ENCODE measurements at regions not wholly inside any gene's neighbourhood (a gene's known extent, or its start where the extent isn't known, plus 50 kb on each side); places are given as distances from the start of the nearest gene placed in this dataset.

DNA sequence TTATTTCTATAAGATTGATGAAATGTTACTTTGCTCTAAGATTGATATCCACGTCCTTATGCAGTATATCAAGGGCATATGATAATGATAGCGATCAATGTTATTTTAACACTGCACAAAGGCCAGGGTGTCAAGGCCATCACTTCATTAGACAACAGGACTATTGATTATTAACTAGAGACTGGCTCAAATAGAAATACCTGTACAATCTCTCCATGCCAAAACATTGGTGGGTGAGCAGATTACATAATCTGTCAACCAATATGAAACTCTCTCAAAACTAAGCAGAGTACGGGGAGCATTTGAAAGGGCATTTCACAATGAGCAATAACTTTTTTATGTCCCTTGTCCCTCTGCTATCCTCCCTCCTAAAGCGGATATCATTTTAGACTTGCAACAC, 566.5 kb upstream of the PKN2 start (continued):
- TF ChIP-seq, protein P1, sequence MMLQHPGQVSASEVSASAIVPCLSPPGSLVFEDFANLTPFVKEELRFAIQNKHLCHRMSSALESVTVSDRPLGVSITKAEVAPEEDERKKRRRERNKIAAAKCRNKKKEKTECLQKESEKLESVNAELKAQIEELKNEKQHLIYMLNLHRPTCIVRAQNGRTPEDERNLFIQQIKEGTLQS (IDR thresholded peaks at IDR 0.05): peak; percentile 21
- TF ChIP-seq SP1 (IDR thresholded peaks at IDR 0.05) (peak; percentile 56), GABPA (IDR thresholded peaks at IDR 0.05 in 1 of 2, conservative IDR thresholded peaks at IDR 0.05 in 1 of 2) (no peak), JUND (IDR thresholded peaks at IDR 0.05) (no peak), FOXA1 (IDR thresholded peaks at IDR 0.05) (no peak), NR2F2 (IDR thresholded peaks at IDR 0.05) (peak; percentile 91), RAD21 (IDR thresholded peaks at IDR 0.05) (peak; percentile 26 to 37)
- TF ChIP-seq, protein P2, sequence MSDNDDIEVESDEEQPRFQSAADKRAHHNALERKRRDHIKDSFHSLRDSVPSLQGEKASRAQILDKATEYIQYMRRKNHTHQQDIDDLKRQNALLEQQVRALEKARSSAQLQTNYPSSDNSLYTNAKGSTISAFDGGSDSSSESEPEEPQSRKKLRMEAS (IDR thresholded peaks at IDR 0.05): peak; percentile 80

DNA sequence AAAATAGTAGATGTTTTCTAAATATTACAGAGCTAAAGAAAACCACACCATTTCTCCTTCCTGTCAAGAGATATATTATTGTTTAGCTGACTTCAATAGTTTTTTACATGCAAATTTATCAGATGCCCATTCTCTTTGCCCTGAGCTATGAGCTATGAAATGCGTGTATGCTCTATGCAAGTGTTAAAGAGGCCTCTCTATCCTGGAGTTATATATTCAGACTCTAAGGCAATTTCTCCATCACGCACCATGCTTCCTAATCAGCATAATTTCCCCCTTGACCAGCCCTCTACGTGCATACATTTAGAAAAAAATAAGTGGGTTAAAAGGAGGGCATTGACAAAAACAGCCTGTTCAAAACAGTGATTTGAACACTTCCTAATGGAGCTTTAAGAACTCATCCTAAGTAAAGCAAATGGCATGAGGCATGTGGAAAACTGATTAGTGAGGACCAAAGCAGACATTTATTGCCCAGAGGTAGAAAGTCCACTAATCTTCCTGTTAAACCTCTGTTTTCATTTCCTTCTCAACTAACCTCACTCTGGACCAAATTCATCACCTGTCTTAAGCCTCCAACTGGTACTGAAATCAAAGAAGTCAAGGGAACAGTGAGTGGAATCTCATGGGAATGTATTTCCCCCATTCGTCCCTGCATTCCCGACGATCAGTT, 565.8 kb upstream of the PKN2 start:
- Histone ChIP-seq H3K27ac (ENCODE audit: low read depth in 1 of 2, low read length in 2 of 2) (no peak overlapping the region), H3K27me3 (ENCODE audit: control insufficient read depth in 4 of 4, insufficient read depth in 4 of 4, low read length in 3 of 4) (no peaks in the 10 kb centered on the region), H3K9ac (ENCODE audit: low read depth in 1 of 2, low read length in 2 of 2) (no peak overlapping the region), H3K36me3 (ENCODE audit: control insufficient read depth in 4 of 4, insufficient read depth in 3 of 4, low read depth in 1 of 4, low read length in 3 of 4) (no peaks in the 10 kb centered on the region), H3K4me1 (ENCODE audit: control insufficient read depth in 4 of 4, insufficient read depth in 4 of 4, low read length in 3 of 4) (peaks cover 0 to 2% (median 0%) of the 10 kb centered on the region in 4 donors), H3K4me3 (ENCODE audit: low read depth in 1 of 3, low read length in 3 of 3) (no peak overlapping the region), H3K9me3 (ENCODE audit: control insufficient read depth in 4 of 4, low read length in 3 of 4) (no peaks in the 10 kb centered on the region)
- TF ChIP-seq, protein P3, sequence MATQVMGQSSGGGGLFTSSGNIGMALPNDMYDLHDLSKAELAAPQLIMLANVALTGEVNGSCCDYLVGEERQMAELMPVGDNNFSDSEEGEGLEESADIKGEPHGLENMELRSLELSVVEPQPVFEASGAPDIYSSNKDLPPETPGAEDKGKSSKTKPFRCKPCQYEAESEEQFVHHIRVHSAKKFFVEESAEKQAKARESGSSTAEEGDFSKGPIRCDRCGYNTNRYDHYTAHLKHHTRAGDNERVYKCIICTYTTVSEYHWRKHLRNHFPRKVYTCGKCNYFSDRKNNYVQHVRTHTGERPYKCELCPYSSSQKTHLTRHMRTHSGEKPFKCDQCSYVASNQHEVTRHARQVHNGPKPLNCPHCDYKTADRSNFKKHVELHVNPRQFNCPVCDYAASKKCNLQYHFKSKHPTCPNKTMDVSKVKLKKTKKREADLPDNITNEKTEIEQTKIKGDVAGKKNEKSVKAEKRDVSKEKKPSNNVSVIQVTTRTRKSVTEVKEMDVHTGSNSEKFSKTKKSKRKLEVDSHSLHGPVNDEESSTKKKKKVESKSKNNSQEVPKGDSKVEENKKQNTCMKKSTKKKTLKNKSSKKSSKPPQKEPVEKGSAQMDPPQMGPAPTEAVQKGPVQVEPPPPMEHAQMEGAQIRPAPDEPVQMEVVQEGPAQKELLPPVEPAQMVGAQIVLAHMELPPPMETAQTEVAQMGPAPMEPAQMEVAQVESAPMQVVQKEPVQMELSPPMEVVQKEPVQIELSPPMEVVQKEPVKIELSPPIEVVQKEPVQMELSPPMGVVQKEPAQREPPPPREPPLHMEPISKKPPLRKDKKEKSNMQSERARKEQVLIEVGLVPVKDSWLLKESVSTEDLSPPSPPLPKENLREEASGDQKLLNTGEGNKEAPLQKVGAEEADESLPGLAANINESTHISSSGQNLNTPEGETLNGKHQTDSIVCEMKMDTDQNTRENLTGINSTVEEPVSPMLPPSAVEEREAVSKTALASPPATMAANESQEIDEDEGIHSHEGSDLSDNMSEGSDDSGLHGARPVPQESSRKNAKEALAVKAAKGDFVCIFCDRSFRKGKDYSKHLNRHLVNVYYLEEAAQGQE (IDR thresholded peaks at IDR 0.05): no peak
- TF ChIP-seq, protein P4, sequence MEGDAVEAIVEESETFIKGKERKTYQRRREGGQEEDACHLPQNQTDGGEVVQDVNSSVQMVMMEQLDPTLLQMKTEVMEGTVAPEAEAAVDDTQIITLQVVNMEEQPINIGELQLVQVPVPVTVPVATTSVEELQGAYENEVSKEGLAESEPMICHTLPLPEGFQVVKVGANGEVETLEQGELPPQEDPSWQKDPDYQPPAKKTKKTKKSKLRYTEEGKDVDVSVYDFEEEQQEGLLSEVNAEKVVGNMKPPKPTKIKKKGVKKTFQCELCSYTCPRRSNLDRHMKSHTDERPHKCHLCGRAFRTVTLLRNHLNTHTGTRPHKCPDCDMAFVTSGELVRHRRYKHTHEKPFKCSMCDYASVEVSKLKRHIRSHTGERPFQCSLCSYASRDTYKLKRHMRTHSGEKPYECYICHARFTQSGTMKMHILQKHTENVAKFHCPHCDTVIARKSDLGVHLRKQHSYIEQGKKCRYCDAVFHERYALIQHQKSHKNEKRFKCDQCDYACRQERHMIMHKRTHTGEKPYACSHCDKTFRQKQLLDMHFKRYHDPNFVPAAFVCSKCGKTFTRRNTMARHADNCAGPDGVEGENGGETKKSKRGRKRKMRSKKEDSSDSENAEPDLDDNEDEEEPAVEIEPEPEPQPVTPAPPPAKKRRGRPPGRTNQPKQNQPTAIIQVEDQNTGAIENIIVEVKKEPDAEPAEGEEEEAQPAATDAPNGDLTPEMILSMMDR (IDR thresholded peaks at IDR 0.05; ENCODE audit: low read depth, low read length, missing input control): no peak
- WGBS: 78% methylated on average over 6 of the region's 6 CpGs
- DNase-seq (ENCODE audit: low spot score): no peak

DNA sequence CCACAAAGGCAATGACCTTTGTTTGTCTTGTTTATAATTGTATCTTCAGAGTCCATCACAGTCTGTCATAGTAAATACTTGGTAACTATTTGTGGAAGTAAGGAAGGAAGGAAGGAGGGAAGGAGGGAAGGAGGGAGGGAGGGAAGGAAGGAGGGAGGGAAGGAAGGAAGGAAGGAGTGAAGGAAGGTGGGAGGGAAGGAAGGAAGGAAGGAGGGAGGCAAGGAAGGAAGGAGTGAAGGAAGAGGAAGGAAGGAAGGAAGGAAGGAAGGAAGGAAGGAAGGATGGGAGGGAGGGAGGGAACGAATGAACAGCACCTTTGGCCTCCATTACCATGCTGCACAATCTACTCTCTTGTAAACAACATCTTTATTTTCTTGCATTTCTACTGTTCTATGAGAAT, 559.5 kb upstream of the PKN2 start:
- Histone ChIP-seq H3K27me3 (ENCODE audit: control insufficient read depth in 4 of 4, insufficient read depth in 4 of 4, low read length in 3 of 4) (no peaks in the 10 kb centered on the region), H3K4me3 (ENCODE audit: low read depth in 1 of 3, low read length in 3 of 3) (no peak overlapping the region), H3K4me1 (ENCODE audit: control insufficient read depth in 4 of 4, insufficient read depth in 4 of 4, low read length in 3 of 4) (no peaks in the 10 kb centered on the region), H3K9ac (ENCODE audit: low read depth in 1 of 2, low read length in 2 of 2) (no peak overlapping the region), H3K36me3 (ENCODE audit: control insufficient read depth in 4 of 4, insufficient read depth in 3 of 4, low read depth in 1 of 4, low read length in 3 of 4) (no peaks in the 10 kb centered on the region), H3K27ac (ENCODE audit: low read depth in 1 of 2, low read length in 2 of 2) (no peak overlapping the region), H3K9me3 (ENCODE audit: control insufficient read depth in 4 of 4, low read length in 3 of 4) (no peaks in the 10 kb centered on the region)
- TF ChIP-seq YY1 (IDR thresholded peaks at IDR 0.05): no peak
- TF ChIP-seq NR2F2 (IDR thresholded peaks at IDR 0.05): no peak
- TF ChIP-seq HNF4G (IDR thresholded peaks at IDR 0.05): no peak
- TF ChIP-seq, protein P2 (IDR thresholded peaks at IDR 0.05): no peak
- TF ChIP-seq, protein P3 (IDR thresholded peaks at IDR 0.05): no peak
- TF ChIP-seq, protein P1 (IDR thresholded peaks at IDR 0.05): no peak
- TF ChIP-seq FOXA1 (IDR thresholded peaks at IDR 0.05): no peak
- WGBS: 67% methylated on average over 1 of the region's 1 CpG
- DNase-seq (ENCODE audit: low spot score): no peak
